ENCODE measurements at regions not wholly inside any gene's neighbourhood (a gene's known extent, or its start where the extent isn't known, plus 50 kb on each side); places are given as distances from the start of the nearest gene placed in this dataset.

DNA sequence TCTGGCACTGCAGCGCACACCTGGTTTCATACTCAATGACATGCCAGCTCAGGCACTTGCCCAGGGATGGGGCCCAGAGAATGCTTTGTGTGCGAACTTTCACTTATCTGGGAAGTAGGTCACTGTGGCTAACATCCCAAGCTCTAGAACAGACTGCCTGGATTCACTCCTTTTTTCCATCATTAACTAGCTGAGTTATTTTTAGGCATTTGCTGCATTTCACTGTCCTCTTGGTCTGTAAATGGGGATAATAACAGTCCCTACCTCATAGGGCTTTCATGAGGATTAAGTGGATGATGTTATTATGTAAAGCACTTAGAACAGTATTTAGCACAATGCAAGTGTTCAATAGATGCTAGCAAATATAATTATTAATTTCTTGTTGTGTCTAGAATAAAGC, 98.7 kb upstream of the DOCK1 start:
- H3K14ac ChIP-seq (ENCODE audit: low read length) = no peak overlapping the region
- H3K4ac ChIP-seq (ENCODE audit: low read length) = no peak overlapping the region
- no peak overlapping the region for H2BK15ac ChIP-seq (ENCODE audit: low read length)
- no peak overlapping the region for H3K18ac ChIP-seq (ENCODE audit: low read length)
- H2AFZ ChIP-seq (ENCODE audit: low read length) = no peak overlapping the region
- no peak overlapping the region for H3K9ac ChIP-seq (ENCODE audit: low read depth, low read length, poor library complexity)
- peaks cover 0 to 2% of the 10 kb centered on the region in 2 donors for H3K9me3 ChIP-seq (replicated peaks in 1 of 2; ENCODE audit: control insufficient read depth in 2 of 2, insufficient read depth in 1 of 2, low read depth in 1 of 2, low read length in 2 of 2)
- H3K23ac ChIP-seq (ENCODE audit: low read depth, low read length, poor library complexity) = no peak overlapping the region
- H3K27ac ChIP-seq (replicated peaks; ENCODE audit: low read length) = no peak overlapping the region
- H2AK5ac ChIP-seq (ENCODE audit: low read depth, low read length) = no peak overlapping the region
- H4K91ac ChIP-seq (ENCODE audit: low read depth, low read length, poor library complexity) = no peak overlapping the region
- H3K27me3 ChIP-seq (ENCODE audit: control insufficient read depth in 3 of 3, insufficient read depth in 3 of 3, low read depth in 1 of 3, low read length in 3 of 3) = no peaks in the 10 kb centered on the region
- H3K4me2 ChIP-seq (ENCODE audit: insufficient read depth, low read length, poor library complexity, severe bottlenecking) = no peak overlapping the region
- peaks cover 0 to 4% of the 10 kb centered on the region in 2 donors for H3K4me1 ChIP-seq (ENCODE audit: control insufficient read depth in 2 of 2, insufficient read depth in 1 of 2, low read depth in 1 of 2, low read length in 2 of 2)
- no peak for DNase-seq (ENCODE audit: low spot score)
- H2BK12ac ChIP-seq (ENCODE audit: low read length) = no peak overlapping the region
- no peaks in the 10 kb centered on the region for H3K36me3 ChIP-seq (replicated peaks in 1 of 2; ENCODE audit: control insufficient read depth in 2 of 2, insufficient read depth in 2 of 2, low read length in 2 of 2)
- no peak overlapping the region for H4K8ac ChIP-seq (ENCODE audit: low read depth, low read length)
- no CpG with 5 or more reads among the region's 2 CpGs for WGBS, 2 donors (ENCODE audit: extremely low coverage in 2 of 2, insufficient read length in 2 of 2, insufficient replicate concordance in 1 of 2)
- H2BK120ac ChIP-seq (ENCODE audit: low read depth, low read length) = no peak overlapping the region
- no peaks in the 10 kb centered on the region for H3K79me1 ChIP-seq (ENCODE audit: low read depth, low read length)
- H3K4me3 ChIP-seq (ENCODE audit: low read length in 2 of 2) = no peak overlapping the region
- H2BK5ac ChIP-seq (ENCODE audit: low read length) = no peak overlapping the region

DNA sequence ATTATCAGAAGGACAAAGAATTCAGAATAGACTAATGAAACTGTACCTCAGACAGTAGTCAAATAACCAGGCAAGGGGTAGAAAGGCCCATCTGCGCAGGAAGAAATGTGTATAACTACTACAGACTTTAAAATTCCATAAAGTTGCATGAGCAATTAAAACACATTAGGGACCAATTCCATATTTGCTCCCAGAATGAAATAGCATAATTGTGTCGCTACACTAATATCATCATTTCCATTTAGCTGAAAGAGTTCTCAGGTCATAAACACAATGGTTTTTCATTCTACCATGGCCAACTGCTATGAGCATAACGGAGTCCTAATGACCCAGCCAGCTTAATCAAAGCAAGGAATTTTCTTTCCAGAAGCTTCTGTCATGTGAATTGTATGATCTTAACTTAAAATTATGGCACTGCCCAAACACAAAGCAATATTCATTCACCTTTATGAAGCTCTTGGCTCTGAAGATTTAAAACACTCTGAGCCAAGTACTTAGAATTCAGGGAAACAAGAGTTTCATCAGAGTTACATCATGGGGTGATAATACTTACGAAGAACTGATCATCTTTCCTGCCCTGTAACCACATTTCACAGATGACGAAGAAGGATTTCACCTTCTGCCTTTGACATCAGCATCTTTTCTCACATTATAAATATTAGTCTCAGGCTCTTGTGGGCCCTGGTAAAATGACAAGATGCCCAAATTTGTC, 98.1 kb upstream of the DOCK1 start:
- H3K14ac ChIP-seq (ENCODE audit: low read length) = no peak overlapping the region
- H3K4ac ChIP-seq (ENCODE audit: low read length) = no peak overlapping the region
- no peak overlapping the region for H3K4me2 ChIP-seq (ENCODE audit: insufficient read depth, low read length, poor library complexity, severe bottlenecking)
- no CpG with 5 or more reads among the region's 5 CpGs for WGBS, 2 donors (ENCODE audit: extremely low coverage in 2 of 2, insufficient read length in 2 of 2, insufficient replicate concordance in 1 of 2)
- peaks cover 0 to 2% of the 10 kb centered on the region in 2 donors for H3K9me3 ChIP-seq (replicated peaks in 1 of 2; ENCODE audit: control insufficient read depth in 2 of 2, insufficient read depth in 1 of 2, low read depth in 1 of 2, low read length in 2 of 2)
- no peak overlapping the region for H2AK5ac ChIP-seq (ENCODE audit: low read depth, low read length)
- no peak overlapping the region for H3K18ac ChIP-seq (ENCODE audit: low read length)
- H2BK120ac ChIP-seq (ENCODE audit: low read depth, low read length) = no peak overlapping the region
- H3K36me3 ChIP-seq (replicated peaks in 1 of 2; ENCODE audit: control insufficient read depth in 2 of 2, insufficient read depth in 2 of 2, low read length in 2 of 2) = no peaks in the 10 kb centered on the region
- no peak overlapping the region for H4K8ac ChIP-seq (ENCODE audit: low read depth, low read length)
- H3K27me3 ChIP-seq (ENCODE audit: control insufficient read depth in 3 of 3, insufficient read depth in 3 of 3, low read depth in 1 of 3, low read length in 3 of 3) = no peaks in the 10 kb centered on the region
- DNase-seq (ENCODE audit: low spot score) = no peak
- no peak overlapping the region for H4K91ac ChIP-seq (ENCODE audit: low read depth, low read length, poor library complexity)
- no peak overlapping the region for H2AFZ ChIP-seq (ENCODE audit: low read length)
- no peak overlapping the region for H3K23ac ChIP-seq (ENCODE audit: low read depth, low read length, poor library complexity)
- no peak overlapping the region for H3K27ac ChIP-seq (replicated peaks; ENCODE audit: low read length)
- no peak overlapping the region for H2BK15ac ChIP-seq (ENCODE audit: low read length)
- H3K9ac ChIP-seq (ENCODE audit: low read depth, low read length, poor library complexity) = no peak overlapping the region
- no peaks in the 10 kb centered on the region for H3K79me1 ChIP-seq (ENCODE audit: low read depth, low read length)
- no peak overlapping the region for H2BK5ac ChIP-seq (ENCODE audit: low read length)
- no peak overlapping the region for H3K4me3 ChIP-seq (ENCODE audit: low read length in 2 of 2)
- peaks cover 0 to 4% of the 10 kb centered on the region in 2 donors for H3K4me1 ChIP-seq (ENCODE audit: control insufficient read depth in 2 of 2, insufficient read depth in 1 of 2, low read depth in 1 of 2, low read length in 2 of 2)
- H2BK12ac ChIP-seq (ENCODE audit: low read length) = no peak overlapping the region

GRCh38 chr10:126808103-126808502, 97.1 kb upstream of the DOCK1 start:
- Histone ChIP-seq H3K27me3 (ENCODE audit: control insufficient read depth in 3 of 3, insufficient read depth in 3 of 3, low read depth in 1 of 3, low read length in 3 of 3) (no peaks in the 10 kb centered on the region), H3K79me1 (ENCODE audit: low read depth, low read length) (no peaks in the 10 kb centered on the region), H2BK12ac (ENCODE audit: low read length) (no peak overlapping the region), H3K14ac (ENCODE audit: low read length) (no peak overlapping the region), H3K4me3 (ENCODE audit: low read length in 2 of 2) (no peak overlapping the region), H2AK5ac (ENCODE audit: low read depth, low read length) (no peak overlapping the region), H3K23ac (ENCODE audit: low read depth, low read length, poor library complexity) (no peak overlapping the region), H2BK5ac (ENCODE audit: low read length) (no peak overlapping the region), H3K4ac (ENCODE audit: low read length) (no peak overlapping the region), H3K18ac (ENCODE audit: low read length) (no peak overlapping the region), H2BK15ac (ENCODE audit: low read length) (no peak overlapping the region), H4K8ac (ENCODE audit: low read depth, low read length) (no peak overlapping the region), H2BK120ac (ENCODE audit: low read depth, low read length) (no peak overlapping the region), H3K36me3 (replicated peaks in 1 of 2; ENCODE audit: control insufficient read depth in 2 of 2, insufficient read depth in 2 of 2, low read length in 2 of 2) (no peaks in the 10 kb centered on the region), H3K27ac (replicated peaks; ENCODE audit: low read length) (no peak overlapping the region), H4K91ac (ENCODE audit: low read depth, low read length, poor library complexity) (no peak overlapping the region), H2AFZ (ENCODE audit: low read length) (no peak overlapping the region), H3K4me2 (ENCODE audit: insufficient read depth, low read length, poor library complexity, severe bottlenecking) (no peak overlapping the region), H3K9me3 (replicated peaks in 1 of 2; ENCODE audit: control insufficient read depth in 2 of 2, insufficient read depth in 1 of 2, low read depth in 1 of 2, low read length in 2 of 2) (no peaks in the 10 kb centered on the region), H3K4me1 (ENCODE audit: control insufficient read depth in 2 of 2, insufficient read depth in 1 of 2, low read depth in 1 of 2, low read length in 2 of 2) (peaks cover 0 to 4% of the 10 kb centered on the region in 2 donors), H3K9ac (ENCODE audit: low read depth, low read length, poor library complexity) (no peak overlapping the region)
- whole genome bisulfite sequencing, 2 donors (ENCODE audit: extremely low coverage in 2 of 2, insufficient read length in 2 of 2, insufficient replicate concordance in 1 of 2) = no CpG with 5 or more reads among the region's 2 CpGs
- no peak for DNase-seq (ENCODE audit: low spot score)

DNA sequence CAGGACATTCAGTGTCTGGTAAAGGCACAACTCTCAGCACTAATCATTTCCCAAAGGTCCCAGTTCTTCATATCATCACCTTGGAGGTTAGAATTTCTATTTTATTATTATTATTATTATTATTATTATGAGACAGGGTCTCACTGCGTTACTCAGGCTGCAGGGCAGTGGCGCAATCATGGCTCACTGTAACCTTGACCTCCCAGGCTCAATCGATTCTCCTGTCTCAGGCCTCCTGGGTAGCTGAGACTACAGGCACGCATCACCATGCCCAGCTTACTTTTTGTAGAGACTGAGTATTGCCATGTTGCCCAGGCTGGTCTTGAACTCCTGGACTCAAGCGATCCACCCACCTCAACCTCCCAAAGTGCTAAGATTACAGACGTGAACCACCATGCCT, 91.8 kb upstream of the DOCK1 start:
- H3K23ac ChIP-seq (ENCODE audit: low read depth, low read length, poor library complexity) = no peak overlapping the region
- no peak overlapping the region for H3K27ac ChIP-seq (replicated peaks; ENCODE audit: low read length)
- H4K8ac ChIP-seq (ENCODE audit: low read depth, low read length) = no peak overlapping the region
- no peak overlapping the region for H3K14ac ChIP-seq (ENCODE audit: low read length)
- no peak overlapping the region for H3K4me3 ChIP-seq (ENCODE audit: low read length in 2 of 2)
- H2BK5ac ChIP-seq (ENCODE audit: low read length) = no peak overlapping the region
- H3K9ac ChIP-seq (ENCODE audit: low read depth, low read length, poor library complexity) = no peak overlapping the region
- no CpG with 5 or more reads among the region's 6 CpGs for WGBS, 2 donors (ENCODE audit: extremely low coverage in 2 of 2, insufficient read length in 2 of 2, insufficient replicate concordance in 1 of 2)
- H3K4me1 ChIP-seq (ENCODE audit: control insufficient read depth in 2 of 2, insufficient read depth in 1 of 2, low read depth in 1 of 2, low read length in 2 of 2) = no peaks in the 10 kb centered on the region
- H3K18ac ChIP-seq (ENCODE audit: low read length) = no peak overlapping the region
- H2BK12ac ChIP-seq (ENCODE audit: low read length) = no peak overlapping the region
- no peak overlapping the region for H2AFZ ChIP-seq (ENCODE audit: low read length)
- H2AK5ac ChIP-seq (ENCODE audit: low read depth, low read length) = no peak overlapping the region
- H2BK15ac ChIP-seq (ENCODE audit: low read length) = no peak overlapping the region
- no peaks in the 10 kb centered on the region for H3K36me3 ChIP-seq (replicated peaks in 1 of 2; ENCODE audit: control insufficient read depth in 2 of 2, insufficient read depth in 2 of 2, low read length in 2 of 2)
- H3K9me3 ChIP-seq (replicated peaks in 1 of 2; ENCODE audit: control insufficient read depth in 2 of 2, insufficient read depth in 1 of 2, low read depth in 1 of 2, low read length in 2 of 2) = no peaks in the 10 kb centered on the region
- H3K4ac ChIP-seq (ENCODE audit: low read length) = no peak overlapping the region
- H4K91ac ChIP-seq (ENCODE audit: low read depth, low read length, poor library complexity) = no peak overlapping the region
- no peak for DNase-seq (ENCODE audit: low spot score)
- H2BK120ac ChIP-seq (ENCODE audit: low read depth, low read length) = no peak overlapping the region
- H3K27me3 ChIP-seq (ENCODE audit: control insufficient read depth in 3 of 3, insufficient read depth in 3 of 3, low read depth in 1 of 3, low read length in 3 of 3) = no peaks in the 10 kb centered on the region
- H3K4me2 ChIP-seq (ENCODE audit: insufficient read depth, low read length, poor library complexity, severe bottlenecking) = no peak overlapping the region
- H3K79me1 ChIP-seq (ENCODE audit: low read depth, low read length) = no peaks in the 10 kb centered on the region

Data from neuronal stem cell (in vitro differentiated cells).